ENCODE measurements at regions not wholly inside any gene's neighbourhood (a gene's known extent, or its start where the extent isn't known, plus 50 kb on each side); places are given as distances from the start of the nearest gene placed in this dataset.
"Not testable (repeated sequence)": the region's sequence is repeated elsewhere in the genome, so short reads cannot be mapped to it uniquely, and the experiment has no call there.

GRCh38 chrX:77347572-77347971 lies 99.6 kb upstream of the FGF16 start:
- DNase-seq (ENCODE audit: low spot score) (no peak), FAIRE-seq (no peak), ATAC-seq (no peak)
- no peak overlapping the region for H3K4me2 ChIP-seq (ENCODE audit: low read depth, low read length)
- TF ChIP-seq, protein P1, sequence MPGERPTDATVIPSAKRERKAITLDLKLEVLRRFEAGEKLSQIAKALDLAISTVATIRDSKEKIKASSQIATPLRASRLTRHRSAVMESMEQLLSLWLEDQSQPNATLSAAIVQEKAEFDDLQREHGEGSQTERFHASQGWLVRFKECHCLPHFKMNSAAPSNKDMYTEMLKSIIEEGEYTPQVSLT (CRISPR knock-in tag; IDR thresholded peaks at IDR 0.05; ENCODE audit: borderline replicate concordance, low read depth), result no peak
- no peak for TF ChIP-seq TARDBP (CRISPR knock-in tag; IDR thresholded peaks at IDR 0.05)
- TF ChIP-seq NFE2 (CRISPR knock-in tag; IDR thresholded peaks at IDR 0.05), result no peak
- no peak for TF ChIP-seq SALL1 (CRISPR knock-in tag; IDR thresholded peaks at IDR 0.05)
- no peak overlapping the region for H3K9ac ChIP-seq (ENCODE audit: insufficient read depth, low read depth, low read length)
- H2AFZ ChIP-seq (ENCODE audit: low read length), result no peak overlapping the region
- no TSS peak for BruUV-seq (replicated peaks)
- WGBS (ENCODE audit: low lambda C conversion rate), result 0% methylated on average over 3 of the region's 5 CpGs
- H3K9me3 ChIP-seq (ENCODE audit: low read length), result no peaks in the 10 kb centered on the region
- no peaks in the 10 kb centered on the region for H3K79me2 ChIP-seq (ENCODE audit: insufficient read depth, low read length)
- H4K20me1 ChIP-seq (ENCODE audit: insufficient read depth, low read length), result no peaks in the 10 kb centered on the region
- in situ Hi-C loops (cut with HindIII; ENCODE audit: extremely low pct_ligation_motif_present, low pct_unique_long_range_greater_than_20kb) (no loop called here), intact Hi-C loops (cut with micrococcal nuclease; ENCODE audit: unreplicated experiment) (no loop called here)
- CTCF ChIA-PET (ENCODE audit: low intra/inter-chr PET ratio, low total read pairs), result no interaction called here
- no peak overlapping the region for H3K27ac ChIP-seq (ENCODE audit: extremely low read length, insufficient read depth, low read length)
- no peaks in the 10 kb centered on the region for H3K36me3 ChIP-seq (replicated peaks in 1 of 2; ENCODE audit: control insufficient read depth in 1 of 2, insufficient read depth in 2 of 2, low read length in 2 of 2)
- no peaks in the 10 kb centered on the region for H3K4me1 ChIP-seq (ENCODE audit: insufficient read depth, low read length)
- POLR2A ChIA-PET, result no interaction called here
- H3K4me3 ChIP-seq (replicated peaks in 1 of 3; ENCODE audit: insufficient read depth in 1 of 3, low read depth in 2 of 3, low read length in 3 of 3), result no peak overlapping the region
- H3K27me3 ChIP-seq (ENCODE audit: control insufficient read depth in 1 of 2, insufficient read depth in 2 of 2, low read length in 2 of 2), result no peaks in the 10 kb centered on the region

DNA sequence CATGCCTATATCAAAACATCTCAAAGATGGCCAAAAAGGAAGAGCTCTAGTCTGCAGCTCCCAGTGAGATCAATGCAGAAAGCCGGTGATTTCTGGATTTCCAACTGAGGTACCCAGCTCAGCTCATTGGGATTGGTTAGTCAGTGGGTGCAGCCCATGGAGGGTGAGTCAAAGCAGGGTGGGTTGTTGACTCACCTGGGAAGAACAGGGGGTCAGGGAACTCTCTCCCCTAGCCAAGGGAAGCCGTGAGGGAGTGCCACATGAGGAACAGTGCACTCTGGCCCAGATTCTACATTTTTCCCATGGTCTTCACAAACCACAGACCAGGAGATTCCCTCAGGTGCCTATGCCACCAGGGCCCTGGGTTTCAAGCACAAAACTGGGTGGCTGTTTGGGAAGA lies 57.3 kb upstream of the FGF16 start:
- Histone ChIP-seq H3K79me2 (ENCODE audit: insufficient read depth, low read length) (no peaks in the 10 kb centered on the region), H3K36me3 (replicated peaks in 1 of 2; ENCODE audit: control insufficient read depth in 1 of 2, insufficient read depth in 2 of 2, low read length in 2 of 2) (no peaks in the 10 kb centered on the region), H3K4me3 (replicated peaks in 1 of 3; ENCODE audit: insufficient read depth in 1 of 3, low read depth in 2 of 3, low read length in 3 of 3) (no peak overlapping the region), H2AFZ (ENCODE audit: low read length) (no peak overlapping the region), H3K27me3 (ENCODE audit: control insufficient read depth in 1 of 2, insufficient read depth in 2 of 2, low read length in 2 of 2) (no peaks in the 10 kb centered on the region), H3K9ac (ENCODE audit: insufficient read depth, low read depth, low read length) (no peak overlapping the region), H3K9me3 (ENCODE audit: low read length) (no peaks in the 10 kb centered on the region), H3K4me2 (ENCODE audit: low read depth, low read length) (no peak overlapping the region), H3K4me1 (ENCODE audit: insufficient read depth, low read length) (no peaks in the 10 kb centered on the region), H3K27ac (ENCODE audit: extremely low read length, insufficient read depth, low read length) (no peak overlapping the region), H4K20me1 (ENCODE audit: insufficient read depth, low read length) (no peaks in the 10 kb centered on the region)
- TF ChIP-seq DNMT3B (CRISPR knock-in tag; conservative IDR thresholded peaks at IDR 0.05) (no peak), TSC22D2 (CRISPR knock-in tag; IDR thresholded peaks at IDR 0.05; ENCODE audit: borderline replicate concordance) (no peak), SRSF4 (IDR thresholded peaks at IDR 0.05; ENCODE audit: low read depth, low read length, poor library complexity, severe bottlenecking) (no peak), ZNF572 (CRISPR knock-in tag; IDR thresholded peaks at IDR 0.05) (no peak)
- TF ChIP-seq, protein P2, sequence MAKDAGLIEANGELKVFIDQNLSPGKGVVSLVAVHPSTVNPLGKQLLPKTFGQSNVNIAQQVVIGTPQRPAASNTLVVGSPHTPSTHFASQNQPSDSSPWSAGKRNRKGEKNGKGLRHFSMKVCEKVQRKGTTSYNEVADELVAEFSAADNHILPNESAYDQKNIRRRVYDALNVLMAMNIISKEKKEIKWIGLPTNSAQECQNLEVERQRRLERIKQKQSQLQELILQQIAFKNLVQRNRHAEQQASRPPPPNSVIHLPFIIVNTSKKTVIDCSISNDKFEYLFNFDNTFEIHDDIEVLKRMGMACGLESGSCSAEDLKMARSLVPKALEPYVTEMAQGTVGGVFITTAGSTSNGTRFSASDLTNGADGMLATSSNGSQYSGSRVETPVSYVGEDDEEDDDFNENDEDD (CRISPR knock-in tag; IDR thresholded peaks at IDR 0.05; ENCODE audit: borderline replicate concordance), result no peak
- in situ Hi-C loops (cut with HindIII; ENCODE audit: extremely low pct_ligation_motif_present, low pct_unique_long_range_greater_than_20kb), result no loop called here
- DNase-seq (ENCODE audit: low spot score) (no peak), ATAC-seq (no peak), FAIRE-seq (no peak)
- POLR2A ChIA-PET, result no interaction called here
- intact Hi-C loops (cut with micrococcal nuclease; ENCODE audit: unreplicated experiment), result no loop called here
- CTCF ChIA-PET (ENCODE audit: low intra/inter-chr PET ratio, low total read pairs), result no interaction called here
- BruUV-seq (replicated peaks), result no TSS peak
- no CpG with 5 or more reads among the region's 2 CpGs for WGBS (ENCODE audit: low lambda C conversion rate)

- intact Hi-C loops (cut with micrococcal nuclease; ENCODE audit: unreplicated experiment); BruUV-seq (replicated peaks); H2AFZ ChIP-seq (ENCODE audit: low read length): not testable (repeated sequence)
Measured at GRCh38 chrX:77390365-77390764, 56.8 kb upstream of the FGF16 start.

More at GRCh38 chrX:77390365-77390764, 56.8 kb upstream of the FGF16 start:
- H3K36me3 ChIP-seq (replicated peaks in 1 of 2; ENCODE audit: control insufficient read depth in 1 of 2, insufficient read depth in 2 of 2, low read length in 2 of 2); in situ Hi-C loops (cut with HindIII; ENCODE audit: extremely low pct_ligation_motif_present, low pct_unique_long_range_greater_than_20kb); CTCF ChIA-PET (ENCODE audit: low intra/inter-chr PET ratio, low total read pairs); H3K9me3 ChIP-seq (ENCODE audit: low read length); ATAC-seq; H3K4me2 ChIP-seq (ENCODE audit: low read depth, low read length); FAIRE-seq; POLR2A ChIA-PET; H3K79me2 ChIP-seq (ENCODE audit: insufficient read depth, low read length); H3K9ac ChIP-seq (ENCODE audit: insufficient read depth, low read depth, low read length); DNase-seq (ENCODE audit: low spot score); H4K20me1 ChIP-seq (ENCODE audit: insufficient read depth, low read length); H3K4me3 ChIP-seq (replicated peaks in 1 of 3; ENCODE audit: insufficient read depth in 1 of 3, low read depth in 2 of 3, low read length in 3 of 3); H3K27me3 ChIP-seq (ENCODE audit: control insufficient read depth in 1 of 2, insufficient read depth in 2 of 2, low read length in 2 of 2); H3K27ac ChIP-seq (ENCODE audit: extremely low read length, insufficient read depth, low read length); H3K4me1 ChIP-seq (ENCODE audit: insufficient read depth, low read length): not testable (repeated sequence)
- no CpG with 5 or more reads among the region's 7 CpGs for WGBS (ENCODE audit: low lambda C conversion rate)
